HCT116 (cell line): ENCODE measurements at regions not wholly inside any gene's neighbourhood (a gene's known extent, or its start where the extent isn't known, plus 50 kb on each side); places are given as distances from the start of the nearest gene placed in this dataset.

ENCODE experiments used
- CTCF ChIP-seq, 3 experiments: fragments of 200-600 bp in 1 of 3; sonication (generic) in 1 of 3; IDR thresholded peaks in 2 of 3; conservative IDR thresholded peaks in 1 of 3; 2 replicates each; pipeline ENCODE4 v1.5.1; 2012 to 2017; ENCODE audit warnings: low read depth in 2 of 3, low read length in 2 of 3, antibody characterized with exemption in 1 of 3, borderline replicate concordance in 1 of 3, control low read depth in 1 of 3, mild to moderate bottlenecking in 1 of 3, mixed read lengths in 1 of 3, mixed run types in 1 of 3, moderate library complexity in 1 of 3; ENCODE audit not compliant: insufficient read depth in 1 of 3
- EGR1 ChIP-seq: IDR thresholded peaks from 2 replicates; pipeline ENCODE4 v1.6.1; 2012; ENCODE audit warnings: low read depth
- EZH2 ChIP-seq: fragments of 200-600 bp; sonication (generic); IDR thresholded peaks from 2 replicates; pipeline ENCODE4 v1.6.1; 2017; ENCODE audit warnings: antibody characterized with exemption, mixed run types
- FOSL1 ChIP-seq: IDR thresholded peaks from 2 replicates; pipeline ENCODE4 v1.6.1; 2012; ENCODE audit warnings: low read depth
- MAX ChIP-seq: IDR thresholded peaks from 2 replicates; pipeline ENCODE4 v1.6.1; 2012
- POLR2A ChIP-seq: IDR thresholded peaks from 2 replicates; pipeline ENCODE4 v1.7.0; 2011; ENCODE audit warnings: borderline replicate concordance; ENCODE audit not compliant: insufficient read depth, insufficient read length; ENCODE audit errors: extremely low read depth
- POLR2AphosphoS5 ChIP-seq: IDR thresholded peaks from 2 replicates; pipeline ENCODE4 v1.6.1; 2011; ENCODE audit warnings: mild to moderate bottlenecking, low read depth, low read length, moderate library complexity
- SP1 ChIP-seq: IDR thresholded peaks from 2 replicates; pipeline ENCODE4 v1.6.1; 2012; ENCODE audit warnings: low read depth
- TCF7L2 ChIP-seq: IDR thresholded peaks from 2 replicates; pipeline ENCODE4 v1.7.0; 2011; ENCODE audit warnings: borderline replicate concordance, inconsistent platforms; ENCODE audit not compliant: insufficient read depth, insufficient read length; ENCODE audit errors: extremely low read depth

- no peak for TF ChIP-seq CTCF (IDR thresholded peaks at IDR 0.05 in 2 of 3, conservative IDR thresholded peaks at IDR 0.05 in 1 of 3; ENCODE audit: borderline replicate concordance in 1 of 3, insufficient read depth in 1 of 3, low read depth in 2 of 3, low read length in 2 of 3)
- TF ChIP-seq MAX, result peak; percentile 53; the same call in 1 of the 2 replicates
- TF ChIP-seq FOSL1, result peak; percentile 61
- no peak for TF ChIP-seq EGR1
- no peak for TF ChIP-seq EZH2
- no peak for TF ChIP-seq TCF7L2
- peak; percentile 40; the same call in 1 of the 2 replicates for TF ChIP-seq SP1
- TF ChIP-seq POLR2A, result no peak
- TF ChIP-seq POLR2AphosphoS5, result no peak
These were observed 57.4 kb upstream of the DDR1 start for GRCh38 chr6:30826961-30827342.
